ENCODE measurements at regions not wholly inside any gene's neighbourhood (a gene's known extent, or its start where the extent isn't known, plus 50 kb on each side); places are given as distances from the start of the nearest gene placed in this dataset.

- no peak for DNase-seq
- Histone ChIP-seq H3K4me1 (ENCODE audit: low read length) (no peaks in the 10 kb centered on the region), H4K20me1 (ENCODE audit: insufficient read depth, low read depth, low read length) (no peaks in the 10 kb centered on the region), H2AFZ (ENCODE audit: low read length) (no peak overlapping the region), H3K4me3 (ENCODE audit: low read length) (no peak overlapping the region), H3K79me2 (ENCODE audit: low read length) (no peaks in the 10 kb centered on the region), H3K36me3 (ENCODE audit: insufficient read depth, low read length) (no peaks in the 10 kb centered on the region), H3K9me2 (replicated peaks; ENCODE audit: insufficient read depth, low read length) (no peaks in the 10 kb centered on the region), H3K9me3 (ENCODE audit: low read length) (no peaks in the 10 kb centered on the region), H3K27me3 (ENCODE audit: low read length) (no peaks in the 10 kb centered on the region), H3K9ac (ENCODE audit: low read length) (no peak overlapping the region), H3K27ac (ENCODE audit: low read length) (no peak overlapping the region), H3K4me2 (ENCODE audit: low read depth, low read length, poor library complexity, severe bottlenecking) (no peak overlapping the region)
These were observed 210.4 kb downstream of the MID1IP1 start for GRCh38 chrX:39011454-39012221.

- Histone ChIP-seq H3K27me3 (ENCODE audit: low read length) (no peaks in the 10 kb centered on the region), H3K9ac (ENCODE audit: low read length) (no peak overlapping the region), H3K4me3 (ENCODE audit: low read length) (no peak overlapping the region), H2AFZ (ENCODE audit: low read length) (no peak overlapping the region), H3K4me1 (ENCODE audit: low read length) (no peaks in the 10 kb centered on the region), H3K27ac (ENCODE audit: low read length) (no peak overlapping the region), H4K20me1 (ENCODE audit: insufficient read depth, low read depth, low read length) (no peaks in the 10 kb centered on the region), H3K36me3 (ENCODE audit: insufficient read depth, low read length) (no peaks in the 10 kb centered on the region), H3K79me2 (ENCODE audit: low read length) (no peaks in the 10 kb centered on the region), H3K4me2 (ENCODE audit: low read depth, low read length, poor library complexity, severe bottlenecking) (no peak overlapping the region), H3K9me3 (ENCODE audit: low read length) (no peaks in the 10 kb centered on the region), H3K9me2 (replicated peaks; ENCODE audit: insufficient read depth, low read length) (no peaks in the 10 kb centered on the region)
- no peak for DNase-seq
These were observed 211.4 kb downstream of the MID1IP1 start for GRCh38 chrX:39012621-39013111.

GRCh38 chrX:39016556-39016955, 215.3 kb downstream of the MID1IP1 start:
- no peak overlapping the region for H3K4me2 ChIP-seq (ENCODE audit: low read depth, low read length, poor library complexity, severe bottlenecking)
- no peaks in the 10 kb centered on the region for H3K27me3 ChIP-seq (ENCODE audit: low read length)
- no peak for DNase-seq
- H3K36me3 ChIP-seq (ENCODE audit: insufficient read depth, low read length): no peaks in the 10 kb centered on the region
- H3K27ac ChIP-seq (ENCODE audit: low read length): no peak overlapping the region
- H3K9me3 ChIP-seq (ENCODE audit: low read length): no peaks in the 10 kb centered on the region
- no peaks in the 10 kb centered on the region for H3K9me2 ChIP-seq (replicated peaks; ENCODE audit: insufficient read depth, low read length)
- no peak overlapping the region for H3K4me3 ChIP-seq (ENCODE audit: low read length)
- H3K4me1 ChIP-seq (ENCODE audit: low read length): no peaks in the 10 kb centered on the region
- no peak overlapping the region for H2AFZ ChIP-seq (ENCODE audit: low read length)
- H4K20me1 ChIP-seq (ENCODE audit: insufficient read depth, low read depth, low read length): no peaks in the 10 kb centered on the region
- no peak overlapping the region for H3K9ac ChIP-seq (ENCODE audit: low read length)
- no peaks in the 10 kb centered on the region for H3K79me2 ChIP-seq (ENCODE audit: low read length)

GRCh38 chrX:39017077-39017476, 215.8 kb downstream of the MID1IP1 start:
- H3K4me1 ChIP-seq (ENCODE audit: low read length): no peaks in the 10 kb centered on the region
- H4K20me1 ChIP-seq (ENCODE audit: insufficient read depth, low read depth, low read length): no peaks in the 10 kb centered on the region
- no peak overlapping the region for H3K4me3 ChIP-seq (ENCODE audit: low read length)
- no peaks in the 10 kb centered on the region for H3K79me2 ChIP-seq (ENCODE audit: low read length)
- DNase-seq: no peak
- no peaks in the 10 kb centered on the region for H3K9me2 ChIP-seq (replicated peaks; ENCODE audit: insufficient read depth, low read length)
- H3K9me3 ChIP-seq (ENCODE audit: low read length): no peaks in the 10 kb centered on the region
- no peak overlapping the region for H3K9ac ChIP-seq (ENCODE audit: low read length)
- no peaks in the 10 kb centered on the region for H3K36me3 ChIP-seq (ENCODE audit: insufficient read depth, low read length)
- no peak overlapping the region for H3K4me2 ChIP-seq (ENCODE audit: low read depth, low read length, poor library complexity, severe bottlenecking)
- no peaks in the 10 kb centered on the region for H3K27me3 ChIP-seq (ENCODE audit: low read length)
- H2AFZ ChIP-seq (ENCODE audit: low read length): no peak overlapping the region
- H3K27ac ChIP-seq (ENCODE audit: low read length): no peak overlapping the region

GRCh38 chrX:39017716-39018115, 216.5 kb downstream of the MID1IP1 start:
- Histone ChIP-seq H2AFZ (ENCODE audit: low read length) (no peak overlapping the region), H4K20me1 (ENCODE audit: insufficient read depth, low read depth, low read length) (no peaks in the 10 kb centered on the region), H3K79me2 (ENCODE audit: low read length) (no peaks in the 10 kb centered on the region), H3K9me3 (ENCODE audit: low read length) (no peaks in the 10 kb centered on the region), H3K4me1 (ENCODE audit: low read length) (no peaks in the 10 kb centered on the region), H3K27me3 (ENCODE audit: low read length) (no peaks in the 10 kb centered on the region), H3K36me3 (ENCODE audit: insufficient read depth, low read length) (no peaks in the 10 kb centered on the region), H3K27ac (ENCODE audit: low read length) (no peak overlapping the region), H3K9me2 (replicated peaks; ENCODE audit: insufficient read depth, low read length) (no peaks in the 10 kb centered on the region), H3K9ac (ENCODE audit: low read length) (no peak overlapping the region), H3K4me3 (ENCODE audit: low read length) (no peak overlapping the region), H3K4me2 (ENCODE audit: low read depth, low read length, poor library complexity, severe bottlenecking) (no peak overlapping the region)
- no peak for DNase-seq

GRCh38 chrX:39018541-39018940, 217.3 kb downstream of the MID1IP1 start:
- Histone ChIP-seq H3K27me3 (ENCODE audit: low read length) (no peaks in the 10 kb centered on the region), H2AFZ (ENCODE audit: low read length) (no peak overlapping the region), H3K79me2 (ENCODE audit: low read length) (no peaks in the 10 kb centered on the region), H4K20me1 (ENCODE audit: insufficient read depth, low read depth, low read length) (no peaks in the 10 kb centered on the region), H3K4me1 (ENCODE audit: low read length) (no peaks in the 10 kb centered on the region), H3K4me2 (ENCODE audit: low read depth, low read length, poor library complexity, severe bottlenecking) (no peak overlapping the region), H3K4me3 (ENCODE audit: low read length) (no peak overlapping the region), H3K36me3 (ENCODE audit: insufficient read depth, low read length) (no peaks in the 10 kb centered on the region), H3K9me3 (ENCODE audit: low read length) (no peaks in the 10 kb centered on the region), H3K27ac (ENCODE audit: low read length) (no peak overlapping the region), H3K9ac (ENCODE audit: low read length) (no peak overlapping the region), H3K9me2 (replicated peaks; ENCODE audit: insufficient read depth, low read length) (no peaks in the 10 kb centered on the region)
- DNase-seq: no peak

- H3K9me3 ChIP-seq (ENCODE audit: low read length): no peaks in the 10 kb centered on the region
- H3K4me1 ChIP-seq (ENCODE audit: low read length): no peaks in the 10 kb centered on the region
- no peaks in the 10 kb centered on the region for H3K36me3 ChIP-seq (ENCODE audit: insufficient read depth, low read length)
- H3K27ac ChIP-seq (ENCODE audit: low read length): no peak overlapping the region
- no peaks in the 10 kb centered on the region for H4K20me1 ChIP-seq (ENCODE audit: insufficient read depth, low read depth, low read length)
- no peaks in the 10 kb centered on the region for H3K27me3 ChIP-seq (ENCODE audit: low read length)
- H3K9ac ChIP-seq (ENCODE audit: low read length): no peak overlapping the region
- no peak overlapping the region for H2AFZ ChIP-seq (ENCODE audit: low read length)
- no peak overlapping the region for H3K4me3 ChIP-seq (ENCODE audit: low read length)
- no peak overlapping the region for H3K4me2 ChIP-seq (ENCODE audit: low read depth, low read length, poor library complexity, severe bottlenecking)
- H3K79me2 ChIP-seq (ENCODE audit: low read length): no peaks in the 10 kb centered on the region
- no peak for DNase-seq
- H3K9me2 ChIP-seq (replicated peaks; ENCODE audit: insufficient read depth, low read length): no peaks in the 10 kb centered on the region
These were observed 217.8 kb downstream of the MID1IP1 start for GRCh38 chrX:39019056-39019455.

GRCh38 chrX:39020051-39020669, 218.9 kb downstream of the MID1IP1 start:
- Histone ChIP-seq H3K27ac (ENCODE audit: low read length) (no peak overlapping the region), H2AFZ (ENCODE audit: low read length) (no peak overlapping the region), H3K4me2 (ENCODE audit: low read depth, low read length, poor library complexity, severe bottlenecking) (no peak overlapping the region)

More at GRCh38 chrX:39020051-39020669, 218.9 kb downstream of the MID1IP1 start:
- no peaks in the 10 kb centered on the region for H4K20me1 ChIP-seq (ENCODE audit: insufficient read depth, low read depth, low read length)
- no peaks in the 10 kb centered on the region for H3K36me3 ChIP-seq (ENCODE audit: insufficient read depth, low read length)
- H3K4me1 ChIP-seq (ENCODE audit: low read length): no peaks in the 10 kb centered on the region
- DNase-seq: no peak
- H3K9me3 ChIP-seq (ENCODE audit: low read length): no peaks in the 10 kb centered on the region
- no peaks in the 10 kb centered on the region for H3K27me3 ChIP-seq (ENCODE audit: low read length)
- no peaks in the 10 kb centered on the region for H3K79me2 ChIP-seq (ENCODE audit: low read length)
- no peak overlapping the region for H3K4me3 ChIP-seq (ENCODE audit: low read length)
- no peaks in the 10 kb centered on the region for H3K9me2 ChIP-seq (replicated peaks; ENCODE audit: insufficient read depth, low read length)
- no peak overlapping the region for H3K9ac ChIP-seq (ENCODE audit: low read length)

Measured in Karpas-422 (cell line).